Keratinocyte (primary cell): ENCODE measurements at regions not wholly inside any gene's neighbourhood (a gene's known extent, or its start where the extent isn't known, plus 50 kb on each side); places are given as distances from the start of the nearest gene placed in this dataset.

Experiments
- DNase-seq: peaks from one replicate; pipeline ENCODE4 v3.0.0-alpha.2; 2011; ENCODE audit warnings: low read depth, missing footprints, low spot score
- FAIRE-seq: peaks from 2 replicates; lab custom pipeline; 2011; peaks lifted over from hg19 to GRCh38; lab: Jason Lieb, UNC
- H2AFZ ChIP-seq: 2 replicates; pipeline ENCODE4 v1.6.0; 2012; ENCODE audit warnings: low read length, control low read depth, inconsistent platforms; ENCODE audit not compliant: control insufficient read depth
- H3K27ac ChIP-seq: 2 replicates; pipeline ENCODE4 v1.5.1; 2011; ENCODE audit warnings: low read length; ENCODE audit not compliant: control insufficient read depth, insufficient read depth
- H3K27me3 ChIP-seq: 3 replicates; pipeline ENCODE4 v1.6.0; 2011; ENCODE audit warnings: low read length; ENCODE audit not compliant: control insufficient read depth, insufficient read depth; ENCODE audit errors: extremely low read depth
- H3K36me3 ChIP-seq, 2 experiments: 2 replicates in 1 of 2; 3 replicates in 1 of 2; pipeline ENCODE4 v1.5.1; 2011; ENCODE audit warnings: low read length in 2 of 2, mild to moderate bottlenecking in 1 of 2; ENCODE audit not compliant: control insufficient read depth in 2 of 2, insufficient read depth in 2 of 2; ENCODE audit errors: extremely low read depth in 1 of 2
- H3K4me1 ChIP-seq: 3 replicates; pipeline ENCODE4 v1.5.1; 2011; ENCODE audit warnings: low read length; ENCODE audit not compliant: control insufficient read depth, insufficient read depth; ENCODE audit errors: extremely low read depth
- H3K4me2 ChIP-seq: 3 replicates; pipeline ENCODE4 v1.6.0; 2011; ENCODE audit warnings: low read depth, low read length; ENCODE audit not compliant: control insufficient read depth, insufficient read depth; ENCODE audit errors: extremely low read depth
- H3K4me3 ChIP-seq, 3 experiments: fragments of 200-600 bp in 1 of 3; sonication (generic) in 1 of 3; 2 replicates in 2 of 3; 3 replicates in 1 of 3; pipeline ENCODE4 v1.5.1; 2011 to 2016; ENCODE audit warnings: low read length in 3 of 3, mild to moderate bottlenecking in 3 of 3, control low read depth in 2 of 3, inconsistent platforms in 1 of 3, low read depth in 1 of 3, mixed read lengths in 1 of 3, mixed run types in 1 of 3, moderate library complexity in 1 of 3; ENCODE audit not compliant: control insufficient read depth in 2 of 3, insufficient read depth in 2 of 3; ENCODE audit errors: extremely low read depth in 1 of 3
- H3K79me2 ChIP-seq: 2 replicates; pipeline ENCODE4 v1.6.0; 2012; ENCODE audit warnings: low read length; ENCODE audit not compliant: control insufficient read depth, insufficient read depth
- H3K9ac ChIP-seq: 3 replicates; pipeline ENCODE4 v1.6.0; 2011; ENCODE audit warnings: low read length; ENCODE audit not compliant: control insufficient read depth, insufficient read depth; ENCODE audit errors: extremely low read depth
- H3K9me1 ChIP-seq: 3 replicates; pipeline ENCODE4 v1.6.0; 2011; ENCODE audit warnings: low read length; ENCODE audit not compliant: control insufficient read depth, insufficient read depth; ENCODE audit errors: extremely low read depth
- H3K9me3 ChIP-seq: 2 replicates; pipeline ENCODE4 v1.5.1; 2012; ENCODE audit warnings: low read depth, low read length; ENCODE audit not compliant: control insufficient read depth
- H4K20me1 ChIP-seq: 3 replicates; pipeline ENCODE4 v1.6.0; 2011; ENCODE audit warnings: low read length; ENCODE audit not compliant: control insufficient read depth, insufficient read depth; ENCODE audit errors: extremely low read depth
- CTCF ChIP-seq, 3 experiments: IDR thresholded peaks in 1 of 3; conservative IDR thresholded peaks in 1 of 3; optimal IDR thresholded peaks in 1 of 3; 2 replicates in 2 of 3; 3 replicates in 1 of 3; pipeline versions ENCODE3 to v1.5.1; 2011; ENCODE audit warnings: low read length in 3 of 3, mild to moderate bottlenecking in 3 of 3, moderate library complexity in 2 of 3, control low read depth in 1 of 3, inconsistent platforms in 1 of 3; ENCODE audit not compliant: insufficient read depth in 2 of 3; ENCODE audit errors: extremely low read depth in 1 of 3
- EZH2 ChIP-seq: IDR thresholded peaks from one replicate; pipeline ENCODE4 v1.6.1; 2012; ENCODE audit warnings: inconsistent platforms, mild to moderate bottlenecking, low read length, moderate library complexity
- dilution Hi-C: fragments of 300-500 bp; cut with MboI; formaldehyde crosslinking; loops from one replicate; pipeline ENCODE4 v1.7.0; 2020; ENCODE audit warnings: low sequenced_read_pairs; ENCODE audit not compliant: extremely low pct_ligation_motif_present

- Histone ChIP-seq H3K79me2 (no peaks in the 10 kb centered on the region), H3K4me1 (no peaks in the 10 kb centered on the region), H3K9ac (no peak overlapping the region), H3K4me3 (no peak overlapping the region), H3K27ac (no peak overlapping the region), H3K36me3 (no peaks in the 10 kb centered on the region), H2AFZ (no peak overlapping the region), H3K27me3 (no peaks in the 10 kb centered on the region), H4K20me1 (no peaks in the 10 kb centered on the region), H3K4me2 (no peak overlapping the region), H3K9me1 (no peaks in the 10 kb centered on the region), H3K9me3 (no peaks in the 10 kb centered on the region)
- FAIRE-seq: no peak
- dilution Hi-C loops: no loop called here
- DNase-seq: no peak
- TF ChIP-seq EZH2 (no peak), CTCF (optimal IDR thresholded peaks at IDR 0.05 in 1 of 3, IDR thresholded peaks at IDR 0.05 in 1 of 3, conservative IDR thresholded peaks at IDR 0.05 in 1 of 3; ENCODE audit: extremely low read depth in 1 of 3, insufficient read depth in 2 of 3, low read length in 3 of 3) (no peak)
Observed at GRCh38 chr3:86826292-86826691, 164.7 kb downstream of the VGLL3 start.

- dilution Hi-C loops: no loop called here
Observed at GRCh38 chr3:86815880-86816279, 175.1 kb downstream of the VGLL3 start.

More at GRCh38 chr3:86815880-86816279, 175.1 kb downstream of the VGLL3 start:
- no peak overlapping the region for H3K9ac ChIP-seq
- no peaks in the 10 kb centered on the region for H3K9me3 ChIP-seq
- DNase-seq (no peak), FAIRE-seq (no peak)
- no peak overlapping the region for H3K4me2 ChIP-seq
- no peak overlapping the region for H3K27ac ChIP-seq
- H3K79me2 ChIP-seq: no peaks in the 10 kb centered on the region
- TF ChIP-seq EZH2: no peak
- no peak for TF ChIP-seq CTCF (optimal IDR thresholded peaks at IDR 0.05 in 1 of 3, IDR thresholded peaks at IDR 0.05 in 1 of 3, conservative IDR thresholded peaks at IDR 0.05 in 1 of 3; ENCODE audit: extremely low read depth in 1 of 3, insufficient read depth in 2 of 3, low read length in 3 of 3)
- no peaks in the 10 kb centered on the region for H3K36me3 ChIP-seq
- no peak overlapping the region for H2AFZ ChIP-seq
- no peaks in the 10 kb centered on the region for H4K20me1 ChIP-seq
- H3K9me1 ChIP-seq: no peaks in the 10 kb centered on the region
- H3K27me3 ChIP-seq: no peaks in the 10 kb centered on the region
- no peaks in the 10 kb centered on the region for H3K4me1 ChIP-seq
- H3K4me3 ChIP-seq: no peak overlapping the region
